IMR-90 (cell line): ENCODE measurements at regions not wholly inside any gene's neighbourhood (a gene's known extent, or its start where the extent isn't known, plus 50 kb on each side); places are given as distances from the start of the nearest gene placed in this dataset.
"Not testable (repeated sequence)": the region's sequence is repeated elsewhere in the genome, so short reads cannot be mapped to it uniquely, and the experiment has no call there.

ENCODE experiments used
- ATAC-seq: fragments of 200-7000 bp; cut with Tn5 transposase; 2 replicates; pipeline ENCODE4 v1.9.1; 2020; ENCODE audit warnings: low read depth, mild to moderate bottlenecking, moderate library complexity
- BruUV-seq: library from RNA; stranded (reverse); fragments of 400-500 nt; replicated peaks from 2 replicates; lab custom pipeline; 2021; lab: Mats Ljungman, UMichigan
- CTCF ChIA-PET: fragments of 300-600 bp; formaldehyde crosslinking; extraction: SDS; loops from one replicate; lab custom pipeline; 2021; ENCODE audit warnings: antibody characterized with exemption; lab: Yijun Ruan, JAX
- POLR2A ChIA-PET: fragments of 300-600 bp; sonication (Branson Sonifier 250); formaldehyde crosslinking; loops from one replicate; lab custom pipeline; 2022; ENCODE audit warnings: antibody characterized with exemption; ENCODE audit not compliant: unreplicated experiment; lab: Charles Lee
- DNase-seq: peaks from one replicate; pipeline ENCODE4 v3.0.0; 2013
- H2AFZ ChIP-seq: replicated peaks from 2 replicates; pipeline ENCODE3; 2013; ENCODE audit warnings: low read length, mild to moderate bottlenecking; ENCODE audit not compliant: poor library complexity
- H2AK5ac ChIP-seq: 2 replicates; pipeline ENCODE4 v1.6.1; 2013; ENCODE audit warnings: low read depth, low read length, inconsistent platforms
- H2AK9ac ChIP-seq: replicated peaks from 2 replicates; pipeline ENCODE3; 2013; ENCODE audit warnings: mild to moderate bottlenecking, low read depth, low read length, moderate library complexity; ENCODE audit not compliant: poor library complexity
- H2BK120ac ChIP-seq: 2 replicates; pipeline ENCODE4 v1.6.1; 2013; ENCODE audit warnings: low read depth, low read length, inconsistent platforms
- H2BK15ac ChIP-seq: 3 replicates; pipeline ENCODE4 v1.6.1; 2013; ENCODE audit warnings: low read depth, low read length, inconsistent platforms
- H2BK20ac ChIP-seq: 2 replicates; pipeline ENCODE4 v1.6.1; 2013; ENCODE audit warnings: low read depth, mild to moderate bottlenecking, inconsistent platforms, low read length, moderate library complexity
- H2BK5ac ChIP-seq: 2 replicates; pipeline ENCODE4 v1.6.1; 2013; ENCODE audit warnings: mild to moderate bottlenecking, low read depth, low read length, inconsistent platforms; ENCODE audit not compliant: poor library complexity, severe bottlenecking
- H3K14ac ChIP-seq: replicated peaks from 2 replicates; pipeline ENCODE4 v1.6.1; 2013; ENCODE audit warnings: low read depth, low read length, inconsistent platforms
- H3K18ac ChIP-seq: 2 replicates; pipeline ENCODE4 v1.6.1; 2013; ENCODE audit warnings: low read depth, low read length, control low read depth
- H3K23ac ChIP-seq: 2 replicates; pipeline ENCODE4 v1.6.1; 2013; ENCODE audit warnings: low read depth, low read length, inconsistent platforms
- H3K27ac ChIP-seq: 2 replicates; pipeline ENCODE4 v1.5.1; 2013; ENCODE audit warnings: mild to moderate bottlenecking, control low read depth, low read length; ENCODE audit not compliant: insufficient read depth
- H3K27me3 ChIP-seq: 2 replicates; pipeline ENCODE4 v1.6.1; 2013; ENCODE audit warnings: low read length; ENCODE audit not compliant: control insufficient read depth, insufficient read depth
- H3K36me3 ChIP-seq: 2 replicates; pipeline ENCODE4 v1.6.1; 2013; ENCODE audit warnings: low read length, mixed read lengths; ENCODE audit not compliant: control insufficient read depth, insufficient read depth
- H3K4ac ChIP-seq: 2 replicates; pipeline ENCODE4 v1.6.1; 2013; ENCODE audit warnings: low read depth, low read length, inconsistent platforms
- H3K4me1 ChIP-seq: 2 replicates; pipeline ENCODE4 v1.6.1; 2013; ENCODE audit warnings: low read length, mixed read lengths; ENCODE audit not compliant: control insufficient read depth, insufficient read depth
- H3K4me2 ChIP-seq: 2 replicates; pipeline ENCODE4 v1.6.1; 2013; ENCODE audit warnings: low read depth, mild to moderate bottlenecking, control low read depth, low read length, moderate library complexity
- H3K4me3 ChIP-seq: 2 replicates; pipeline ENCODE4 v1.5.1; 2013; ENCODE audit warnings: low read depth, mild to moderate bottlenecking, control low read depth, low read length, moderate library complexity; ENCODE audit not compliant: insufficient read depth
- H3K56ac ChIP-seq: 2 replicates; pipeline ENCODE4 v1.6.1; 2013; ENCODE audit warnings: low read length, inconsistent platforms; ENCODE audit not compliant: insufficient read depth; ENCODE audit errors: extremely low read depth
- H3K79me1 ChIP-seq, 2 experiments: 2 replicates each; pipeline ENCODE4 v1.6.1; 2013; ENCODE audit warnings: low read length in 2 of 2, inconsistent platforms in 1 of 2, low read depth in 1 of 2
- H3K9ac ChIP-seq: 2 replicates; pipeline ENCODE4 v1.6.1; 2013; ENCODE audit warnings: low read depth, low read length, control low read depth
- H3K9me1 ChIP-seq: 2 replicates; pipeline ENCODE4 v1.6.1; 2013; ENCODE audit warnings: low read length, inconsistent platforms; ENCODE audit not compliant: insufficient read depth
- H3K9me3 ChIP-seq: 2 replicates; pipeline ENCODE4 v1.6.1; 2013; ENCODE audit warnings: low read length; ENCODE audit not compliant: control insufficient read depth, insufficient read depth
- H4K20me1 ChIP-seq: 2 replicates; pipeline ENCODE4 v1.6.1; 2013; ENCODE audit warnings: low read length, inconsistent platforms; ENCODE audit not compliant: insufficient read depth
- H4K5ac ChIP-seq: 2 replicates; pipeline ENCODE4 v1.6.1; 2013; ENCODE audit warnings: mild to moderate bottlenecking, low read depth, low read length, control low read depth
- H4K8ac ChIP-seq, 2 experiments: 2 replicates each; pipeline ENCODE4 v1.6.1; 2013; ENCODE audit warnings: low read depth in 2 of 2, low read length in 2 of 2, control low read depth in 1 of 2, inconsistent platforms in 1 of 2
- H4K91ac ChIP-seq: 2 replicates; pipeline ENCODE4 v1.6.1; 2013; ENCODE audit warnings: low read depth, low read length, inconsistent platforms; ENCODE audit not compliant: insufficient read depth
- CEBPB ChIP-seq: IDR thresholded peaks from 2 replicates; pipeline ENCODE4 v1.6.1; 2012; ENCODE audit warnings: low read depth, low read length, improper control_type of control experiment
- FOS ChIP-seq: fragments of 150-350 bp; IDR thresholded peaks from 2 replicates; pipeline ENCODE4 v1.6.1; 2016; ENCODE audit warnings: low read depth, low read length
- MAFK ChIP-seq: IDR thresholded peaks from 2 replicates; pipeline ENCODE4 v1.6.1; 2012; ENCODE audit warnings: low read depth, low read length, improper control_type of control experiment
- MAZ ChIP-seq: IDR thresholded peaks from 2 replicates; pipeline ENCODE4 v1.6.1; 2012; ENCODE audit warnings: low read depth, mild to moderate bottlenecking, low read length, improper control_type of control experiment, moderate library complexity, borderline replicate concordance
- MXI1 ChIP-seq: IDR thresholded peaks from 2 replicates; pipeline ENCODE4 v1.6.1; 2012; ENCODE audit warnings: low read depth, mild to moderate bottlenecking, low read length, moderate library complexity, borderline replicate concordance
- RFX5 ChIP-seq: IDR thresholded peaks from 2 replicates; pipeline ENCODE4 v1.8.0; 2012; ENCODE audit warnings: low read depth, mild to moderate bottlenecking, low read length, moderate library complexity
- WGBS, 2 experiments: methylation state at CpG; one replicate each; pipeline versions ENCODE4 v1.1.5 to v1.1.7; 2013; ENCODE audit warnings: missing lambda C conversion rate in 2 of 2; ENCODE audit not compliant: insufficient read length in 1 of 2; ENCODE audit errors: extremely low coverage in 2 of 2; 5-methylcytosine and 5-hydroxymethylcytosine counted together
- dilution Hi-C: fragments of 300-500 bp; cut with HindIII; formaldehyde crosslinking; loops from one replicate; pipeline ENCODE4 v1.14.3; 2018; ENCODE audit warnings: low sequenced_read_pairs; ENCODE audit not compliant: unreplicated experiment
- in situ Hi-C: fragments of 300-500 bp; cut with MboI; formaldehyde crosslinking; loops from 3 replicates; pipeline ENCODE4 v1.14.3; 2019; ENCODE audit warnings: low sequenced_read_pairs, inconsistent platforms, mixed read lengths
- intact Hi-C: fragments of 100-400 bp; cut with micrococcal nuclease; formaldehyde crosslinking; loops from 2 replicates; pipeline ENCODE4 v1.10.0; 2022
- TF ChIP-seq, protein P1 (sequence below): fragments of 150-350 bp; IDR thresholded peaks from 2 replicates; pipeline ENCODE4 v1.6.1; 2017; ENCODE audit warnings: mild to moderate bottlenecking, antibody characterized with exemption, low read length, low read depth

DNA sequence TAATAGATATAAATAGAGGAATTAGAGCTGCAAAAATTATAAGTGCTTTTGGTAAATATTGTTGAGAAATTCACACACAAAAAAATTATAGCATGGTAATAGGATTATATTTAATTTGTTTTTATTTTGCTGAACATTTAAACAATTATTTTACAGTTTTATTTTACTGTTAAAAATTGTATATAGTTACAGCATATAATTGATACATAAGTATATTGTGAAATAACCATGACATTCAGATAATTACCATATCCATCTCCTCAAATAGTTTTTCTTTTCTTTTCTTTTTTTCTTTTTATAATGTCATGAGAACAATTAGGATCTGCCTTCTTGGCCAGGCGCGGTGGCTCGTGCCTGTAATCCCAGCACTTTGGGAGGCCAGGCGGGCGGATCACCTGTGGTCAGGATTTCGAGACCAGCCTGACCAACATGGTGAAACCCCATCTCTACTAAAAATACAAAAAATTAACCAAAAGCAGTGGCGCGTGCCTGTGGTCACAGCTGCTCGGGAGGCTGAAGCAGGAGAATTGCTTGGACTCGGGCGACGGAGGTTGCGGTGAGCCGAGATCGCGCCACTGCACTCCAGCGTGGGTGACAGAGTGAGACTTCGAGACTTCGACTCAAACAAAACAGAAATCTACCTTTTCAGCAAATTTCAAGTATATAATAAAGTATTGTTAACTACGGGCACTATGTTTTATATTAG lies 654.2 kb downstream of the TENT5A start:
- Histone ChIP-seq H3K18ac (no peak overlapping the region), H4K5ac (no peak overlapping the region), H3K27ac (no peak overlapping the region), H2BK120ac (no peak overlapping the region), H3K14ac (no peak overlapping the region), H3K9me3 (no peaks in the 10 kb centered on the region), H3K79me1 (no peaks in the 10 kb centered on the region), H2BK20ac (no peak overlapping the region), H2AK9ac (no peak overlapping the region), H3K27me3 (no peaks in the 10 kb centered on the region), H3K9ac (no peak overlapping the region), H3K9me1 (no peaks in the 10 kb centered on the region), H3K36me3 (no peaks in the 10 kb centered on the region), H3K4me2 (no peak overlapping the region), H3K4me1 (no peaks in the 10 kb centered on the region), H2AFZ (no peak overlapping the region), H4K8ac (no peak overlapping the region), H2AK5ac (no peak overlapping the region), H3K56ac (no peak overlapping the region), H2BK15ac (no peak overlapping the region), H3K23ac (no peak overlapping the region), H3K4me3 (no peak overlapping the region), H4K91ac (no peak overlapping the region), H3K4ac (no peak overlapping the region), H4K20me1 (no peaks in the 10 kb centered on the region), H2BK5ac (no peak overlapping the region)
- ChIA-PET POLR2A (no interaction called here), CTCF (no interaction called here)
- TF ChIP-seq MAZ (no peak), MAFK (no peak), CEBPB (no peak), RFX5 (no peak), MXI1 (no peak), FOS (no peak)
- TF ChIP-seq, protein P1, sequence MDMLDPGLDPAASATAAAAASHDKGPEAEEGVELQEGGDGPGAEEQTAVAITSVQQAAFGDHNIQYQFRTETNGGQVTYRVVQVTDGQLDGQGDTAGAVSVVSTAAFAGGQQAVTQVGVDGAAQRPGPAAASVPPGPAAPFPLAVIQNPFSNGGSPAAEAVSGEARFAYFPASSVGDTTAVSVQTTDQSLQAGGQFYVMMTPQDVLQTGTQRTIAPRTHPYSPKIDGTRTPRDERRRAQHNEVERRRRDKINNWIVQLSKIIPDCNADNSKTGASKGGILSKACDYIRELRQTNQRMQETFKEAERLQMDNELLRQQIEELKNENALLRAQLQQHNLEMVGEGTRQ, result no peak
- intact Hi-C loops, result no loop called here
- no CpG with 5 or more reads among the region's 20 CpGs for WGBS, 2 experiments
- no TSS peak for BruUV-seq
- ATAC-seq, result no peak
- dilution Hi-C loops, result no loop called here
- no peak for DNase-seq
- in situ Hi-C loops, result no loop called here

DNA sequence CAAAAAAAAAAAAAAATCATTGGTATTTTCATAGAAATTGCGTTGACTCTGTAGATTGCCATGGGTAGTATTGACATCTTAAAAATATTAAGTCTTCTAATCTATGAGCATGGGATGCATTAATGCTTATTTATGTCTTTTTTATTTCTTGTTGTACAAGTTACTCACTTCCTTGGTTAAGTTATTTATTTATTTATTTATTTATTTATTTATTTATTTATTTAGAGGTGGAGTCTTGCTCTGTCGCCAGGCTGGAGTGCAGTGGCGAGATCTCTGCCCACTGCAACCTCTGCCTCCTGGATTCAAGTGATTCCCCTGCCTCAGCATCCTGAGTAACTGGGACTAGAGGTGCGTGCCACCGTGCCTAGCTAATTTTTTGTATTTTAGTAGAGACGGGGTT lies 656.0 kb downstream of the TENT5A start:
- DNase-seq, H3K9me1 ChIP-seq, H3K18ac ChIP-seq, H3K56ac ChIP-seq, POLR2A ChIA-PET, H3K23ac ChIP-seq, H4K8ac ChIP-seq, H3K4me1 ChIP-seq, H3K79me1 ChIP-seq, ATAC-seq, in situ Hi-C loops, H3K4me3 ChIP-seq, H3K27me3 ChIP-seq, H2BK15ac ChIP-seq, dilution Hi-C loops, H4K91ac ChIP-seq, H3K4ac ChIP-seq, H4K20me1 ChIP-seq, H3K9ac ChIP-seq, H2AK5ac ChIP-seq, intact Hi-C loops, H2BK120ac ChIP-seq, CTCF ChIA-PET, H2AFZ ChIP-seq, H2AK9ac ChIP-seq, H2BK5ac ChIP-seq, BruUV-seq, H2BK20ac ChIP-seq, H3K9me3 ChIP-seq, H3K36me3 ChIP-seq, H3K14ac ChIP-seq, H3K4me2 ChIP-seq, H3K27ac ChIP-seq, H4K5ac ChIP-seq: not testable (repeated sequence)
- WGBS, 2 experiments, result no CpG with 5 or more reads among the region's 6 CpGs
